GM23338 (cell line): ENCODE measurements at regions not wholly inside any gene's neighbourhood (a gene's known extent, or its start where the extent isn't known, plus 50 kb on each side); places are given as distances from the start of the nearest gene placed in this dataset.

Experiments
- ATAC-seq: fragments of 200-7000 bp; cut with Tn5 transposase; 3 replicates; pipeline ENCODE4 v1.9.1; 2020
- DNase-seq: peaks from one replicate; pipeline ENCODE4 v3.0.0-alpha.2; 2015; ENCODE audit warnings: low spot score
- H2AFZ ChIP-seq: fragments of 200-600 bp; sonication (generic); 2 replicates; pipeline ENCODE4 v1.8.0; 2016; ENCODE audit warnings: antibody characterized with exemption, mild to moderate bottlenecking, moderate library complexity
- H3F3A ChIP-seq: fragments of 200-600 bp; sonication (generic); replicated peaks from 2 replicates; pipeline ENCODE4 v1.8.0; 2017; ENCODE audit warnings: antibody characterized with exemption, mixed run types, low read depth
- H3K27ac ChIP-seq: fragments of 200-600 bp; sonication (generic); 2 replicates; pipeline ENCODE4 v1.6.1; 2016; ENCODE audit warnings: low read depth
- H3K27me3 ChIP-seq: fragments of 200-600 bp; sonication (generic); 2 replicates; pipeline ENCODE4 v1.8.0; 2016; ENCODE audit warnings: mild to moderate bottlenecking, mixed run types, moderate library complexity; ENCODE audit not compliant: insufficient read depth
- H3K36me3 ChIP-seq: fragments of 200-600 bp; sonication (generic); 2 replicates; pipeline ENCODE4 v1.8.0; 2016; ENCODE audit warnings: mild to moderate bottlenecking; ENCODE audit not compliant: insufficient read depth
- H3K4me1 ChIP-seq: fragments of 200-600 bp; sonication (generic); 2 replicates; pipeline ENCODE4 v1.8.0; 2016; ENCODE audit warnings: mild to moderate bottlenecking, moderate library complexity; ENCODE audit not compliant: insufficient read depth
- H3K4me2 ChIP-seq: fragments of 200-600 bp; sonication (generic); 2 replicates; pipeline ENCODE4 v1.7.1; 2017; ENCODE audit warnings: mixed run types
- H3K4me3 ChIP-seq: fragments of 200-600 bp; sonication (generic); 2 replicates; pipeline ENCODE4 v1.6.1; 2016; ENCODE audit warnings: mixed run types
- H3K79me2 ChIP-seq: fragments of 200-600 bp; sonication (generic); replicated peaks from 2 replicates; pipeline ENCODE4 v1.8.0; 2017; ENCODE audit warnings: mild to moderate bottlenecking; ENCODE audit not compliant: insufficient read depth
- H3K9me2 ChIP-seq: fragments of 200-600 bp; sonication (generic); 2 replicates; pipeline ENCODE4 v1.8.0; 2017; ENCODE audit not compliant: insufficient read depth
- H4K20me1 ChIP-seq: fragments of 200-600 bp; sonication (generic); replicated peaks from 2 replicates; pipeline ENCODE4 v1.8.0; 2017; ENCODE audit warnings: mild to moderate bottlenecking; ENCODE audit not compliant: insufficient read depth
- H3K27ac Mint-ChIP-seq: 2 replicates; pipeline ENCODE4 v1.8.0; 2020; ENCODE audit warnings: inconsistent platforms, mild to moderate bottlenecking, moderate library complexity, mixed read lengths
- H3K27me3 Mint-ChIP-seq: 3 replicates; pipeline ENCODE4 v1.8.0; 2022; ENCODE audit warnings: low read depth, mild to moderate bottlenecking, moderate library complexity, mixed read lengths, inconsistent platforms; ENCODE audit not compliant: insufficient read depth, poor library complexity
- H3K36me3 Mint-ChIP-seq: 3 replicates; pipeline ENCODE4 v1.8.0; 2021; ENCODE audit warnings: low read depth, mild to moderate bottlenecking, inconsistent platforms, moderate library complexity, mixed read lengths
- H3K4me1 Mint-ChIP-seq: 3 replicates; pipeline ENCODE4 v1.8.0; 2020; ENCODE audit warnings: mild to moderate bottlenecking, inconsistent platforms, mixed read lengths
- H3K4me3 Mint-ChIP-seq: 3 replicates; pipeline ENCODE4 v1.8.0; 2021; ENCODE audit warnings: moderate library complexity, mild to moderate bottlenecking, inconsistent platforms, mixed read lengths
- H3K9me3 Mint-ChIP-seq: 3 replicates; pipeline ENCODE4 v1.8.0; 2020; ENCODE audit warnings: moderate library complexity, mild to moderate bottlenecking, inconsistent platforms, mixed read lengths
- CREB1 ChIP-seq: fragments of 250-450 bp; sonication (Bioruptor Pico); IDR thresholded peaks from 2 replicates; pipeline ENCODE4 v1.5.0; 2020; ENCODE audit warnings: low read depth, mild to moderate bottlenecking, moderate library complexity
- CTCF ChIP-seq, 2 experiments: fragments of 200-600 bp in 1 of 2; sonication (generic) in 1 of 2; conservative IDR thresholded peaks; 2 replicates each; pipeline versions ENCODE4 v1.5.1 to v1.6.1; 2016 to 2017; ENCODE audit warnings: antibody characterized with exemption in 2 of 2, low read depth in 2 of 2, mild to moderate bottlenecking in 2 of 2, moderate library complexity in 1 of 2
- EZH2 ChIP-seq: fragments of 200-600 bp; sonication (generic); IDR thresholded peaks from one replicate; pipeline ENCODE4 v1.8.0; 2017; ENCODE audit warnings: antibody characterized with exemption, mild to moderate bottlenecking, low read depth; ENCODE audit not compliant: unreplicated experiment
- EZH2phosphoT487 ChIP-seq: fragments of 200-600 bp; sonication (generic); IDR thresholded peaks from one replicate; pipeline ENCODE4 v1.8.1; 2018; ENCODE audit warnings: antibody characterized with exemption; ENCODE audit not compliant: unreplicated experiment
- JUNB ChIP-seq: IDR thresholded peaks from one replicate; pipeline ENCODE4 v1.6.1; 2016; ENCODE audit warnings: antibody characterized with exemption; ENCODE audit not compliant: unreplicated experiment
- NANOG ChIP-seq: IDR thresholded peaks from 2 replicates; pipeline ENCODE4 v1.6.1; 2016; ENCODE audit warnings: antibody characterized with exemption, borderline replicate concordance
- POLR2AphosphoS5 ChIP-seq: IDR thresholded peaks from 2 replicates; pipeline ENCODE4 v1.6.1; 2016; ENCODE audit warnings: antibody characterized with exemption, low read depth
- REST ChIP-seq: IDR thresholded peaks from one replicate; pipeline ENCODE4 v1.6.1; 2018; ENCODE audit warnings: antibody characterized with exemption; ENCODE audit not compliant: unreplicated experiment
- STAT1 ChIP-seq: IDR thresholded peaks from one replicate; pipeline ENCODE4 v1.6.1; 2016; ENCODE audit warnings: antibody characterized with exemption; ENCODE audit not compliant: unreplicated experiment
- ZNF114 ChIP-seq: fragments of 250-450 bp; sonication (Bioruptor Pico); IDR thresholded peaks from 2 replicates; pipeline ENCODE4 v1.5.0; 2020; ENCODE audit warnings: mild to moderate bottlenecking, moderate library complexity
- ZNF331 ChIP-seq: fragments of 250-450 bp; sonication (Bioruptor Pico); IDR thresholded peaks from 2 replicates; pipeline ENCODE4 v1.5.0; 2020; ENCODE audit warnings: low read depth, mild to moderate bottlenecking, moderate library complexity
- TF ChIP-seq, protein P1 (sequence below): fragments of 250-450 bp; sonication (Bioruptor Pico); IDR thresholded peaks from 2 replicates; pipeline ENCODE4 v1.5.0; 2020; ENCODE audit warnings: mild to moderate bottlenecking, moderate library complexity
- TF ChIP-seq, protein P2 (sequence below): IDR thresholded peaks from 2 replicates; pipeline ENCODE4 v1.6.1; 2016; ENCODE audit warnings: antibody characterized with exemption

DNA sequence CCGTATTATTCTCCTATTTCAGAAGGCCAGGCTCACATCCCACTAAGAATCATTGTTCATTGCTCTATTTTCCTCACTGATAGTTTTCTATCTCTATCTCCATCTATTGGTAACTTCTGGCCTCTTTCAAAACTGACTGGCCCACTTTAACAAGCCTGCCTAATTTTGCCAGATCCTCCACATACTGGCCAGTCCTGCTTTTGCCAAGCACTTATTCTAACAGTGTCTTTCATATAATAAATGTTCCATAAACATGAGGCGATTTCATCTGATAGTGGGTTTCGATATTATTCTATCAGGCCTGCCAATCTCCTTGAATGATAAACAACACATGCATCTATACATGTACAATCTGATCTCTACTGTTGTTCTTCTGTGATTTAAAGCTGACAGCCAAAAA lies 125.9 kb upstream of the KCNH7 start:
- DNase-seq: peak; percentile 19
- H3K4me1 Mint-ChIP-seq: no peaks in the 10 kb centered on the region
- Histone ChIP-seq H3K4me2 (no peak overlapping the region), H3K27ac (no peak overlapping the region), H3K4me3 (no peak overlapping the region), H3K79me2 (no peaks in the 10 kb centered on the region), H3K9me2 (no peaks in the 10 kb centered on the region; the same call in 1 of the 2 replicates), H3K4me1 (no peaks in the 10 kb centered on the region), H3K27me3 (no peaks in the 10 kb centered on the region), H2AFZ (no peak overlapping the region), H4K20me1 (no peaks in the 10 kb centered on the region), H3F3A (no peaks in the 10 kb centered on the region), H3K36me3 (no peaks in the 10 kb centered on the region)
- TF ChIP-seq CREB1 (CRISPR knock-in tag) (no peak), EZH2 (no peak), NANOG (no peak), JUNB (no peak), POLR2AphosphoS5 (no peak), REST (no peak), EZH2phosphoT487 (no peak), STAT1 (no peak), ZNF331 (CRISPR knock-in tag) (no peak), ZNF114 (no peak), CTCF (conservative IDR thresholded peaks at IDR 0.05; ENCODE audit: low read depth in 2 of 2) (no peak; a peak in 1 of 4 replicates)
- TF ChIP-seq, protein P1, sequence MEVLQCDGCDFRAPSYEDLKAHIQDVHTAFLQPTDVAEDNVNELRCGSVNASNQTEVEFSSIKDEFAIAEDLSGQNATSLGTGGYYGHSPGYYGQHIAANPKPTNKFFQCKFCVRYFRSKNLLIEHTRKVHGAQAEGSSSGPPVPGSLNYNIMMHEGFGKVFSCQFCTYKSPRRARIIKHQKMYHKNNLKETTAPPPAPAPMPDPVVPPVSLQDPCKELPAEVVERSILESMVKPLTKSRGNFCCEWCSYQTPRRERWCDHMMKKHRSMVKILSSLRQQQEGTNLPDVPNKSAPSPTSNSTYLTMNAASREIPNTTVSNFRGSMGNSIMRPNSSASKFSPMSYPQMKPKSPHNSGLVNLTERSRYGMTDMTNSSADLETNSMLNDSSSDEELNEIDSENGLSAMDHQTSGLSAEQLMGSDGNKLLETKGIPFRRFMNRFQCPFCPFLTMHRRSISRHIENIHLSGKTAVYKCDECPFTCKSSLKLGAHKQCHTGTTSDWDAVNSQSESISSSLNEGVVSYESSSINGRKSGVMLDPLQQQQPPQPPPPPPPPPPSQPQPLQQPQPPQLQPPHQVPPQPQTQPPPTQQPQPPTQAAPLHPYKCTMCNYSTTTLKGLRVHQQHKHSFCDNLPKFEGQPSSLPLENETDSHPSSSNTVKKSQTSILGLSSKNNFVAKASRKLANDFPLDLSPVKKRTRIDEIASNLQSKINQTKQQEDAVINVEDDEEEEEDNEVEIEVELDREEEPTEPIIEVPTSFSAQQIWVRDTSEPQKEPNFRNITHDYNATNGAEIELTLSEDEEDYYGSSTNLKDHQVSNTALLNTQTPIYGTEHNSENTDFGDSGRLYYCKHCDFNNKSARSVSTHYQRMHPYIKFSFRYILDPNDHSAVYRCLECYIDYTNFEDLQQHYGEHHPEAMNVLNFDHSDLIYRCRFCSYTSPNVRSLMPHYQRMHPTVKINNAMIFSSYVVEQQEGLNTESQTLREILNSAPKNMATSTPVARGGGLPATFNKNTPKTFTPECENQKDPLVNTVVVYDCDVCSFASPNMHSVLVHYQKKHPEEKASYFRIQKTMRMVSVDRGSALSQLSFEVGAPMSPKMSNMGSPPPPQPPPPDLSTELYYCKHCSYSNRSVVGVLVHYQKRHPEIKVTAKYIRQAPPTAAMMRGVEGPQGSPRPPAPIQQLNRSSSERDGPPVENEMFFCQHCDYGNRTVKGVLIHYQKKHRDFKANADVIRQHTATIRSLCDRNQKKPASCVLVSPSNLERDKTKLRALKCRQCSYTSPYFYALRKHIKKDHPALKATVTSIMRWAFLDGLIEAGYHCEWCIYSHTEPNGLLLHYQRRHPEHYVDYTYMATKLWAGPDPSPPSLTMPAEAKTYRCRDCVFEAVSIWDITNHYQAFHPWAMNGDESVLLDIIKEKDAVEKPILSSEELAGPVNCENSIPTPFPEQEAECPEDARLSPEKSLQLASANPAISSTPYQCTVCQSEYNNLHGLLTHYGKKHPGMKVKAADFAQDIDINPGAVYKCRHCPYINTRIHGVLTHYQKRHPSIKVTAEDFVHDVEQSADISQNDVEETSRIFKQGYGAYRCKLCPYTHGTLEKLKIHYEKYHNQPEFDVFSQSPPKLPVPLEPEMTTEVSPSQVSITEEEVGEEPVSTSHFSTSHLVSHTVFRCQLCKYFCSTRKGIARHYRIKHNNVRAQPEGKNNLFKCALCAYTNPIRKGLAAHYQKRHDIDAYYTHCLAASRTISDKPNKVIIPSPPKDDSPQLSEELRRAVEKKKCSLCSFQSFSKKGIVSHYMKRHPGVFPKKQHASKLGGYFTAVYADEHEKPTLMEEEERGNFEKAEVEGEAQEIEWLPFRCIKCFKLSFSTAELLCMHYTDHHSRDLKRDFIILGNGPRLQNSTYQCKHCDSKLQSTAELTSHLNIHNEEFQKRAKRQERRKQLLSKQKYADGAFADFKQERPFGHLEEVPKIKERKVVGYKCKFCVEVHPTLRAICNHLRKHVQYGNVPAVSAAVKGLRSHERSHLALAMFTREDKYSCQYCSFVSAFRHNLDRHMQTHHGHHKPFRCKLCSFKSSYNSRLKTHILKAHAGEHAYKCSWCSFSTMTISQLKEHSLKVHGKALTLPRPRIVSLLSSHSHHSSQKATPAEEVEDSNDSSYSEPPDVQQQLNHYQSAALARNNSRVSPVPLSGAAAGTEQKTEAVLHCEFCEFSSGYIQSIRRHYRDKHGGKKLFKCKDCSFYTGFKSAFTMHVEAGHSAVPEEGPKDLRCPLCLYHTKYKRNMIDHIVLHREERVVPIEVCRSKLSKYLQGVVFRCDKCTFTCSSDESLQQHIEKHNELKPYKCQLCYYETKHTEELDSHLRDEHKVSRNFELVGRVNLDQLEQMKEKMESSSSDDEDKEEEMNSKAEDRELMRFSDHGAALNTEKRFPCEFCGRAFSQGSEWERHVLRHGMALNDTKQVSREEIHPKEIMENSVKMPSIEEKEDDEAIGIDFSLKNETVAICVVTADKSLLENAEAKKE (CRISPR knock-in tag): no peak
- TF ChIP-seq, protein P2, sequence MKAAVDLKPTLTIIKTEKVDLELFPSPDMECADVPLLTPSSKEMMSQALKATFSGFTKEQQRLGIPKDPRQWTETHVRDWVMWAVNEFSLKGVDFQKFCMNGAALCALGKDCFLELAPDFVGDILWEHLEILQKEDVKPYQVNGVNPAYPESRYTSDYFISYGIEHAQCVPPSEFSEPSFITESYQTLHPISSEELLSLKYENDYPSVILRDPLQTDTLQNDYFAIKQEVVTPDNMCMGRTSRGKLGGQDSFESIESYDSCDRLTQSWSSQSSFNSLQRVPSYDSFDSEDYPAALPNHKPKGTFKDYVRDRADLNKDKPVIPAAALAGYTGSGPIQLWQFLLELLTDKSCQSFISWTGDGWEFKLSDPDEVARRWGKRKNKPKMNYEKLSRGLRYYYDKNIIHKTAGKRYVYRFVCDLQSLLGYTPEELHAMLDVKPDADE: no peak
- H3K36me3 Mint-ChIP-seq: no peaks in the 10 kb centered on the region
- H3K4me3 Mint-ChIP-seq: no peak overlapping the region
- H3K9me3 Mint-ChIP-seq: peaks cover 3% of the 10 kb centered on the region; the same call in 1 of the 3 replicates
- H3K27ac Mint-ChIP-seq: no peak overlapping the region
- no peak for ATAC-seq
- peaks cover 1% of the 10 kb centered on the region for H3K27me3 Mint-ChIP-seq
